ENCODE measurements at regions not wholly inside any gene's neighbourhood (a gene's known extent, or its start where the extent isn't known, plus 50 kb on each side); places are given as distances from the start of the nearest gene placed in this dataset.

GRCh38 chr4:93888308-93888707 is 59.8 kb downstream of the ATOH1 start:
- no peak overlapping the region for H2AFZ ChIP-seq (ENCODE audit: low read depth, low read length)
- TF ChIP-seq EZH2 (IDR thresholded peaks at IDR 0.05; ENCODE audit: insufficient read depth, low read length) (no peak), CTCF (IDR thresholded peaks at IDR 0.05; ENCODE audit: insufficient read depth, low read depth, low read length) (no peak)

GRCh38 chr4:93888768-93889167 is 60.2 kb downstream of the ATOH1 start:
- H3K9ac ChIP-seq (ENCODE audit: low read length), result no peak overlapping the region
- H3K4me1 Mint-ChIP-seq (ENCODE audit: low read depth, unreplicated experiment), result no peaks in the 10 kb centered on the region
- H3K27me3 ChIP-seq (ENCODE audit: insufficient read depth, low read length), result no peaks in the 10 kb centered on the region
- H3K36me3 Mint-ChIP-seq (ENCODE audit: low read depth, unreplicated experiment), result no peaks in the 10 kb centered on the region
- H4K20me1 ChIP-seq (ENCODE audit: insufficient read depth, low read length), result no peaks in the 10 kb centered on the region
- H3K4me3 Mint-ChIP-seq (ENCODE audit: unreplicated experiment), result no peak overlapping the region
- FAIRE-seq, result no peak
- H3K4me1 ChIP-seq (ENCODE audit: insufficient read depth, low read length), result no peaks in the 10 kb centered on the region
- H3K27me3 Mint-ChIP-seq (ENCODE audit: low read depth, unreplicated experiment), result no peaks in the 10 kb centered on the region
- no peak overlapping the region for H3K4me2 ChIP-seq (ENCODE audit: low read length)
- no peak for TF ChIP-seq CTCF (IDR thresholded peaks at IDR 0.05; ENCODE audit: insufficient read depth, low read depth, low read length)
- no peak for TF ChIP-seq EZH2 (IDR thresholded peaks at IDR 0.05; ENCODE audit: insufficient read depth, low read length)
- no peaks in the 10 kb centered on the region for H3K36me3 ChIP-seq (ENCODE audit: insufficient read depth, low read length)
- no peaks in the 10 kb centered on the region for H3K9me3 ChIP-seq (ENCODE audit: insufficient read depth, low read depth, low read length)
- H2AFZ ChIP-seq (ENCODE audit: low read depth, low read length), result no peak overlapping the region
- DNase-seq (ENCODE audit: low read depth), result no peak
- no peak overlapping the region for H3K27ac ChIP-seq (ENCODE audit: low read depth, low read length)
- no peaks in the 10 kb centered on the region for H3K9me3 Mint-ChIP-seq (ENCODE audit: unreplicated experiment)
- H3K79me2 ChIP-seq (ENCODE audit: insufficient read depth, low read length), result no peaks in the 10 kb centered on the region
- no peak overlapping the region for H3K27ac Mint-ChIP-seq (ENCODE audit: unreplicated experiment)
- no peak overlapping the region for H3K4me3 ChIP-seq (ENCODE audit: insufficient read depth, low read depth, low read length)

More at GRCh38 chr4:93888308-93888707, 59.8 kb downstream of the ATOH1 start:
- H3K4me1 ChIP-seq (ENCODE audit: insufficient read depth, low read length), result no peaks in the 10 kb centered on the region
- FAIRE-seq (no peak), DNase-seq (ENCODE audit: low read depth) (no peak)
- Mint-ChIP-seq H3K36me3 (ENCODE audit: low read depth, unreplicated experiment) (no peaks in the 10 kb centered on the region), H3K9me3 (ENCODE audit: unreplicated experiment) (no peaks in the 10 kb centered on the region), H3K27ac (ENCODE audit: unreplicated experiment) (no peak overlapping the region), H3K27me3 (ENCODE audit: low read depth, unreplicated experiment) (no peaks in the 10 kb centered on the region), H3K4me3 (ENCODE audit: unreplicated experiment) (no peak overlapping the region), H3K4me1 (ENCODE audit: low read depth, unreplicated experiment) (no peaks in the 10 kb centered on the region)
- no peaks in the 10 kb centered on the region for H3K9me3 ChIP-seq (ENCODE audit: insufficient read depth, low read depth, low read length)
- no peak overlapping the region for H3K4me3 ChIP-seq (ENCODE audit: insufficient read depth, low read depth, low read length)
- no peaks in the 10 kb centered on the region for H4K20me1 ChIP-seq (ENCODE audit: insufficient read depth, low read length)
- no peaks in the 10 kb centered on the region for H3K79me2 ChIP-seq (ENCODE audit: insufficient read depth, low read length)
- H3K9ac ChIP-seq (ENCODE audit: low read length), result no peak overlapping the region
- H3K27ac ChIP-seq (ENCODE audit: low read depth, low read length), result no peak overlapping the region
- no peak overlapping the region for H3K4me2 ChIP-seq (ENCODE audit: low read length)
- no peaks in the 10 kb centered on the region for H3K27me3 ChIP-seq (ENCODE audit: insufficient read depth, low read length)
- no peaks in the 10 kb centered on the region for H3K36me3 ChIP-seq (ENCODE audit: insufficient read depth, low read length)

GRCh38 chr4:93891244-93891643 is 62.7 kb downstream of the ATOH1 start:
- DNase-seq (ENCODE audit: low read depth), result no peak
- Mint-ChIP-seq H3K9me3 (ENCODE audit: unreplicated experiment) (no peaks in the 10 kb centered on the region), H3K27me3 (ENCODE audit: low read depth, unreplicated experiment) (no peaks in the 10 kb centered on the region), H3K36me3 (ENCODE audit: low read depth, unreplicated experiment) (no peaks in the 10 kb centered on the region), H3K4me3 (ENCODE audit: unreplicated experiment) (no peak overlapping the region), H3K27ac (ENCODE audit: unreplicated experiment) (no peak overlapping the region), H3K4me1 (ENCODE audit: low read depth, unreplicated experiment) (no peaks in the 10 kb centered on the region)
- Histone ChIP-seq H3K4me1 (ENCODE audit: insufficient read depth, low read length) (no peaks in the 10 kb centered on the region), H3K27ac (ENCODE audit: low read depth, low read length) (no peak overlapping the region), H2AFZ (ENCODE audit: low read depth, low read length) (no peak overlapping the region), H3K9ac (ENCODE audit: low read length) (no peak overlapping the region), H3K9me3 (ENCODE audit: insufficient read depth, low read depth, low read length) (no peaks in the 10 kb centered on the region), H3K4me3 (ENCODE audit: insufficient read depth, low read depth, low read length) (no peak overlapping the region), H3K79me2 (ENCODE audit: insufficient read depth, low read length) (no peaks in the 10 kb centered on the region), H3K27me3 (ENCODE audit: insufficient read depth, low read length) (no peaks in the 10 kb centered on the region), H3K4me2 (ENCODE audit: low read length) (no peak overlapping the region), H3K36me3 (ENCODE audit: insufficient read depth, low read length) (no peaks in the 10 kb centered on the region), H4K20me1 (ENCODE audit: insufficient read depth, low read length) (no peaks in the 10 kb centered on the region)
- FAIRE-seq, result no peak
- TF ChIP-seq CTCF (IDR thresholded peaks at IDR 0.05; ENCODE audit: insufficient read depth, low read depth, low read length), result no peak
- TF ChIP-seq EZH2 (IDR thresholded peaks at IDR 0.05; ENCODE audit: insufficient read depth, low read length), result no peak
